Activated naive CD8-positive, alpha-beta T cell treated with anti-CD3 and anti-CD28 coated beads, Interleukin-2, amount 50 U/mL, for 16 hours (primary cell): ENCODE measurements at regions not wholly inside any gene's neighbourhood (a gene's known extent, or its start where the extent isn't known, plus 50 kb on each side); places are given as distances from the start of the nearest gene placed in this dataset.
"Not testable (repeated sequence)": the region's sequence is repeated elsewhere in the genome, so short reads cannot be mapped to it uniquely, and the experiment has no call there.

ENCODE experiments used
- DNase-seq: peaks from one replicate; pipeline ENCODE4 v3.0.0-alpha.2; 2020; ENCODE audit warnings: low read depth, low spot score

GRCh38 chr3:125697126-125697525, 101.8 kb upstream of the OSBPL11 start:
- DNase-seq, result not testable (repeated sequence)

DNA sequence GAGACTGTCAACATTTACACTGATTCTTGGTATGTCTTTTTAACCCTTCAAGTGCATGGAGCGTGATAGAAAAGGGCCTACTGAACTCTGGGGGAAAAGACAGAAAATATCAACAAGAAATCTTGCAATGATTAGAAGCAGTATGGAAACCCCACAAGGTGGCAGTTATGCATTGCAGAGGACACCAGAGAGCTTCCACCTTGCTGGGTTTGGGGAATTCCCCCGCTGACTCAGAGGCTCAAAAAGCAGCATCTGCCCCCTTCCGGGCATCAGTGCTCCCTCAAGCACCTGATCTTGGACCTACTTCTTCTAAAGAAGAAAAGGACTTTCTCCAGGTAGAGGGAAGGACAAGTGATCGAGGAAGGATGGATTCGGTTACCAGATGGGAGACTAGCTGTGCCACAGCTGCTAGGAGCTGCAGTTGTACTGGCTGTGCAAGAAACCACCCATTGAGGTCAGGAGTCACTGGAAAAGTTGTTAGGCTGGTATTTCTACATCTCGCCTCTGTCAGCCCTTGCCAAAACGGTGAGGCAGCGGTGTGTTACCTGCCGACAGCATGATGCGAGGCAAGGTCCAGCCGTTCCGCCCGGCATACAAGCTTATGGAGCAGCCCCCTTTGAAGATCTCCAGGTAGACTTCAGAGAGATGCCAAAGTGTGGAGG, 102.8 kb upstream of the OSBPL11 start:
- not testable (repeated sequence) for DNase-seq

- no peak for DNase-seq
Measured at GRCh38 chr3:125715651-125716050, 120.4 kb upstream of the OSBPL11 start.

- DNase-seq, result not testable (repeated sequence)
Measured at GRCh38 chr3:125732151-125732550, 136.9 kb upstream of the OSBPL11 start.

- not testable (repeated sequence) for DNase-seq
Measured at GRCh38 chr3:125741991-125742718, 146.9 kb upstream of the OSBPL11 start.

- DNase-seq, result peak; percentile 11
Measured at GRCh38 chr3:125742845-125743244, 147.5 kb upstream of the OSBPL11 start.

- not testable (repeated sequence) for DNase-seq
Measured at GRCh38 chr3:125757050-125757449, 161.8 kb upstream of the OSBPL11 start.

DNA sequence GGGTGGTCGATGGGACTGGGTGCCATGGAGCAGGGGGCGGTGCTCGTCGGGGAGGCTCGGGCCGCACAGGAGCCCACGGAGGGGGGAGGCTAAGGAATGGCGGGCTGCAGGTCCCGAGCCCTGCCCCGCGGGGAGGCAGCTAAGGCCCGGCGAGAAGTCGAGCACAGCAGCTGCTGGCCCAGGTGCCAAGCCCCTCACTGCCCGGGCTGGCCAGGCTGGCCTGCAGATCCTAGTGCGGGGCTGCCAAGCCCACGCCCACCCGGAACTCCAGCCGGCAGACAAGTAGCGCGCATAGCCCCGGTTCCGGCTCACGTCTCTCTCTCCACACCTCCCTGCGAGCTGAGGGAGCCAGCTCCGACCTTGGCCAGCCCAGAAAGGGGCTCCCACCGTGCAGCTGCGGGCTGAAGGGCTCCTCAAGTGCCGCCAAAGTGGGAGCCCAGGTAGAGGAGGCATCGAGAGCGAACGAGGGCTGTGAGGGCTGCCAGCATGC, 163.4 kb upstream of the OSBPL11 start:
- not testable (repeated sequence) for DNase-seq

DNA sequence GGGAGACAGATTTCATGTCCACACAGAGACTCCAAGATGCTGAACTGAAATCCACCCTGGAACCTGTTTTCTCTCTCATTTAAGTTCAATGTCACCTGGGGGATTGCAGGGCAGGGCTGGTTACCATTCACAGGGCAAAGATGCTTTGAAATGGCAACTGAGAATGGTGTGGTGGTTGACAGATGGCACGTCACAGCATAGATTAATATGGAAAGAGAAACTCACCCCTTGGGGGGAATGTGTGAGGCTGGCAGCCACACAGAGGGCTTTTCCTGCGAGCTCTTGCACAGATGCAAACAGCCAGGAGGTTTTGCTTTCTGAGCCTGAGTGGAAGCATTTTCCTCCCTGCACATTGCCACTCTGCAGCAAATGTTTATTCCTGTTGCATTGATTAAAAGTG, 167.3 kb upstream of the OSBPL11 start:
- DNase-seq, result not testable (repeated sequence)

DNA sequence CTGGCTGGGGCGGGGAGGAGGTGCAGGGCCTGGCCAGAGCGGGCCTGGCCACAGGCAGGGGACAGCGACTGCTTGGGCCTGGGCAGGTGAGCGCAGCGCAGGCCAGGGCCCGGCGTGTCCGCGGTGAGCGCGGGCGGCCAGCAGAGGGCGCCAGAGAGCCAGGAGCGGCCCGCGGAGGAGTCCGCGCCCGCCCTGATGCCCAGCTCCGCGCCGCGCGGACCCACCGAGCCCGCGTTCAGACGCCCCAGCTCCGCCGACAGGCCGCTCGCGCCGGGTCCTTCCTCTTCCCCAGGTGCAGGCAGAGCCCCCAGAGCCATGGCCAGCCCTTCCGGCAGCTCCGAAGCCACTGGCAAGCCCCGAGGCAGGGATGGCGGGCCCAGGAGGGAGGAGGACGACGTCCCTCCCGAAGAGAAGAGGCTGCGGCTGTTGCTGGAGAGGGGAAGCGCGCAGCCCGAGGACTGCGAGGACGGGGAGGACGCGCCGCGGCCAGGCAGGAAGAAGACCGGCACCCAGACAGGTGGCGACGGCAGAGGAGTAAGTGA, 171.1 kb upstream of the OSBPL11 start:
- peak; percentile 30 for DNase-seq

- not testable (repeated sequence) for DNase-seq
Measured at GRCh38 chr3:125766931-125767330, 171.6 kb upstream of the OSBPL11 start.

DNA sequence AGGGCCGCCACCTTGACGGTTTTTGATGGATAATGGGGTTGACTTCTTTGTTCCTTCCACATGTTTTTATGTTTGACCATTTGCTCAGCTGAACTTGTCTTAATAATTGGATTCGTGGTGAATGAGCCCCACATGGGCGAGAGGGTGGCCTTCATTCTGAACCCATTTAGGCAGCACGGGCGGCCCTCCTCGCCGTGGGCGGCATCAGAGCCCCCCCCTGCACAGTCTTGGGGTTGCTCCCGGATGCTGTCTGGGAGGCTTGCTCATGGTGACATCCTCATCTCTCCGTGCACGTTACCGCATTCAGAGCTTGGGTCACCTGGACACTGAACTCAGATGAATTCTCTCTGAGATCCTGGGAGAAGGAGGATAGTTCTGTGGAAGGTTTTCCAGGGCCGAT, 172.3 kb upstream of the OSBPL11 start:
- DNase-seq, result no peak

DNA sequence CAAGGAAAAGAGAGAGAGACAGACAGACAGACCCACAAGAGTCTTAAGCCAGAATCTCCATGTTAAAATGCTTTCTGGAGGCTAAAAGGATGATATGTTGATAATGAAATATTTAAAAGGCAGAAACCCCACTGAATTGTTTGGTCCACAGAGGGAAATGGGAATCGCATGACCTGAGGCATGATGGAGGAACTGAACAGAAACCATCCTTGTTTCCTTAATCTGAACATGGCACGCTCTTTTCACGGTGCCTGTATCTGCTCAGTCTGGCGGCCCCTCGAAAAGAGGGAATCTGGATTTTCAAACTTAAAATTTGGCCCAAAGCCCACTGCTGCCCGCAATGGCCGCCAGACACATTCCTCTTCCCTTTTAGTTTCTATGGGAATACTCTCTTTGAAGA, 173.5 kb upstream of the OSBPL11 start:
- DNase-seq, result not testable (repeated sequence)

- DNase-seq, result not testable (repeated sequence)
Measured at GRCh38 chr3:125771506-125771905, 176.2 kb upstream of the OSBPL11 start.

DNA sequence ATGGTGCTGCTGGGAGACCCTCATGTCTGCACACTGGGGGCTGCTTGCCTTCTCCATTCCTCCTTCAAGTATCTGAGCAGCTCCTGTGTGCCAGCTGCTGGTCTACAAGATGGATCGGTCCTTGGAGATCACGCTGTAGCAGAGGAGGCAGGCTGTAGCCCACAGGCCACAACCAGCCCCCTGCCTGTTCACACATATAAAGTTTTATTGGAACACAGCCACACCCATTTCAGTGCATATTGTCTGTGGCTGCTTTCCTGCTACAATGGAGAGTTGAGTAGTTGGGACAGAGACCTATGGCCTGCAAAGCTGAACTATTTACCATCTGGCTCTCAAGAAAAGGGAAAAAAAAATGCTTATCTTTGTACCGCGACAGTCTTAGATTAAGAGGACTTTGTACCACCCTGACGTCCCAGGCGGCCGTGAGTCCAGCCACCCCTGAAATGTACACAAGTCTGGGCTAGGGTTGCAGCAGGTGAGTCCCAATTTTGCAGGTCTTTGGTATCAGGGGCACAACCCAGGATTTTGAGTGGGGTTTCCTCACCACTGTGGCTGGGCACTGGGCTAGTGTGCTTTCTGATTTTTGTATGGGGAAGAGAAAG, 179.2 kb upstream of the OSBPL11 start:
- DNase-seq, result not testable (repeated sequence)

DNA sequence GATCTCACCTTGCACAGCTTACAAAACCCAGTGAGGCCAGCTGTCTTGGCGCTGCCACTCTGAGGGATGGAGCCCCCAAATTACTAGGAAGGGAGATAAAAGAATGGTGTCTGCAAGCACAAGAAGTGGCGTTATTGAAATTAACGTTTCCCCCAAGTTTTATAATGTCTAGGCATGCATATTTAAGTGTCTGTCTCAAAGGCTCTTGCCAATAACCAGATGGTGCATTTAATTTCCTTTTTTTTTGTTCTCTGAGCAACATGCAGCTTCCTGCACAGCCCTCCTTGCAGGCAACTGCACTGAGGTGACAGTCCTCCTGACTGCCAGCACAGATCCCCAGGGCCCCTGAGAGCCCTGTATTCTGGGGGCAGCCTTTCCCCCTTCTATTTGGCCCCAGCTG, 179.8 kb upstream of the OSBPL11 start:
- DNase-seq, result not testable (repeated sequence)

DNA sequence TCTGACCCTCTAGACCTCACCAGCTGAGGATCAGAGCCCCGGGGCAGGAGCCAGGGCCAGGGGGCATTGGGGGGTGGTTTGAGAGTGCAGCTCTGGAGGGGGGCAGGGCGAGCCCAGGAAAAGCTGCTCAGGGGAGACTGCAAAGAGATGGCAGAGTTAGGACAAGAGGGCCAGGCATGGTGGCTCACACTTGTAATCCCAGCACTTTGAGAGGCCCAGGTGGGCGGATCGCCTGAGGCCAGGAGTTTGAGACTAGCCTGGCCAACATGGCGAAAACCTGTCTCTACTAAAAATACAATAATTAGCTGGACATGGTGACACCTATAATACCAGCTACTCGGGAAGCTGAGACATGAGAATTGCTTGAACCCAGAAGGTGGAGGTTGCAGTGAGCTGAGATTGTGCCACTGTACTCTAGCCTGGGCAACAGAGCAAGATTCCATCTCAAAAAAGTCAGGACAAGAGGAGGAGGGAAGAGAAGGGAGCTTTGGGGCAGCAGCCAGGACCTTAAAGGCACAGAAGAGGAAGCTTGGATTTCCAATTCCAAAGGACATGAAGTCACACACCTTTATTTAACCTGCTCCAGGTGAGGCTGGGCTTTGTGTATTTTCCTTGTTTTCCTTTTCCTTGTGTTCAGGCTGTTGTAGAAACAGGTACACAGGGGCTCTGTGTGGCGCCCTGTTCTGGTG, 180.5 kb upstream of the OSBPL11 start:
- not testable (repeated sequence) for DNase-seq

DNA sequence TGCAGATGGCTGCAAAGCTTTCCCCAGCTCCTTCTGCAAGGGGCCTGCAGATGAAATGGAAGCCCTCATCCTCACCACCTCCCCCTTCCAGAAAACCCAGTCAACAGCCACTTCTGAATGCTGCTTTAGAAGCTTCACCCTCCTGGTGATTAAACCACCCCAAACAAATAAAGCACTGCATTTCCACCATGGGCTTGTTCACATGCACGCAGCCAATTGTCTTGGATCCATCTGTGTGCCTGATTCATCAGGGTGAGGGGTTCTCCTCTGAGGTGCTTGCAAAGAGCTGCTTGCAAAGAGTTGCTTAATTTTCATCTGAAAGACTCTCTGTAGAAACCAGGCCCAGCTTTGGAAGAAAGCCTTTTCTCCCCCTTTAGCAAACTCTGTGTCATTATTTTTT, 184.0 kb upstream of the OSBPL11 start:
- DNase-seq, result not testable (repeated sequence)

DNA sequence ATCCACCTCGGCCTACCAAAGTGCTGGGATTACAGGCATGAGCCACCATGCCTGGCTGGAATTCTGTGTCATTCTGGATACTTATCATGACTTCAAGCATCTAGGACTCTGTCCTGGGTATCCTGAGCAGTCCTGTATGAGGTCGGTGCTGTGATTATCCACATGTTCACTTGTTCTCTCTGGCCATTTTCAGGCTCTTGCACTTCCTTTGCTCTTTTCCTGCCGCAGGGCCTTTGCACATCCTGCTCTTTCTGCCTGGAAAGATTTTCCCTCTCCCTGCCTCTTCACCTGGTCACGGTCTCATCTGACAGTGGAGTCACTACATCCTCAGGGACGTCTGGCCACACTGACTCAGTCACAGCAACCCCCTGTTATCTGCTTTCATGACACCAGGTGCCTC, 184.6 kb upstream of the OSBPL11 start:
- not testable (repeated sequence) for DNase-seq

DNA sequence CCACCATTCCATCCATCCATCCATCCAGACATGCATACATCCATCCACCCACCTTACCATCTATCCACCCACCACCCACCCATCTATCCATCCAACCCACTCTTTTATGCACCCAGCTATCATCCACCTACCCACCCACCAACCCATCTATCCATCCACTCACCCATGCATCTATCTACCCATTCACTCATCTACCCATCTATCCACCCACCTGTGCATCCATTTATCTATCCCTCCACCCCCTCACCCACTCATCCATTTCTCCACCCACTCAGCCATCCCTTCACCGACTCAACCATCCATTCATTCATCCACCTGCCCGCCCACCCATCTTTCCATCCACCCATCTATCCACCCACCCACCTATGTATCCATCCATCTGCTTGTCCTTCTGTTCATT, 186.4 kb upstream of the OSBPL11 start:
- DNase-seq, result not testable (repeated sequence)

DNA sequence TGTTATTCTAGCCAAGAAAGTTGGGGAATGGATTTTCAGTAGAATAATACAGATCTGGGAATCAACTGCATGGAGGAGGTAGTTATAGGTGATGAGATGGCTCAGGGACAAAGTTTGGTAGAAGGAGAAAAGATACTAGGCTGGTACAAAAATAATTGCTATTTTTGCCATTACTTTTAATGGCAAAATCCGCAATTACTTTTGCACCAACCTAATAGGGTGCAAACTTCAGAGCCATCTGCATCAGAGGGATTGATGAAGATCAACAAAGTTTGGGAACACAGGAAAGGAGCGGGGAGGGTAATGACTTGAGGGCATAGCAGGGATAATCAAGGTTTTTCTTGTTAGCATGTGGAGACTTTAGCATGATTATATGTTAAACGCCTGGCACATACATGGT, 178.7 kb upstream of the ROPN1B start:
- not testable (repeated sequence) for DNase-seq

- DNase-seq, result not testable (repeated sequence)
Measured at GRCh38 chr3:125791021-125791420, 178.0 kb upstream of the ROPN1B start.
